PFSK-1 (cell line): ENCODE measurements at regions not wholly inside any gene's neighbourhood (a gene's known extent, or its start where the extent isn't known, plus 50 kb on each side); places are given as distances from the start of the nearest gene placed in this dataset.

Source experiments
- POLR2AphosphoS5 ChIP-seq: IDR thresholded peaks from 2 replicates; pipeline ENCODE4 v1.6.1; 2012; ENCODE audit warnings: low read depth, mild to moderate bottlenecking, control low read depth, low read length, moderate library complexity
- SIN3A ChIP-seq: IDR thresholded peaks from 2 replicates; pipeline ENCODE4 v1.6.1; 2012; ENCODE audit warnings: mild to moderate bottlenecking, low read length, moderate library complexity, borderline replicate concordance; ENCODE audit not compliant: insufficient read depth
- TAF1 ChIP-seq: IDR thresholded peaks from 2 replicates; pipeline ENCODE4 v1.6.1; 2012; ENCODE audit warnings: low read length, control low read depth, borderline replicate concordance; ENCODE audit not compliant: insufficient read depth
- TF ChIP-seq, protein P1 (sequence below), 2 experiments: IDR thresholded peaks; 2 replicates each; pipeline versions ENCODE4 v1.6.1 to v1.8.0; 2011 to 2012; ENCODE audit warnings: low read depth in 2 of 2, low read length in 2 of 2, control low read depth in 1 of 2, inconsistent platforms in 1 of 2, mild to moderate bottlenecking in 1 of 2, moderate library complexity in 1 of 2; ENCODE audit not compliant: insufficient read depth in 1 of 2

DNA sequence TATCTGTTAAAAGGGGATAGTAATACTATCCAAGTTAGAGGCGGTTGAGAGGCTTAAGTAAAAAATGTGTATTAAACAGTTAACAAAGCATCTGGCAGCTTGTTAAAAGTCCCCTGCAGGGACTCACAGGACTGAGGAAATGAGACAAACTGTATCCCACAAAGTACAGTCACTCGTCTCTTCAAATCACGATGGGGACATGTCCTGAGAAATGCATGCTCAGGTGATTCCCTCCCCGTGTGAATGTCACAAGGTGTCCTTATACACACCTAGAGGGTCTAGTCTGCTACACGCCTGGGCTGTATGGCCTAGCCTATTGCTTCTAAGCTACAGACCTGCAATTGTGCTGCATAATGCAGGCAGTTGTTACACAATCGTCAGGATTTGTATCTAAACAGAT lies 237.0 kb downstream of the IRX2 start:
- TF ChIP-seq SIN3A, result no peak
- TF ChIP-seq, protein P1, sequence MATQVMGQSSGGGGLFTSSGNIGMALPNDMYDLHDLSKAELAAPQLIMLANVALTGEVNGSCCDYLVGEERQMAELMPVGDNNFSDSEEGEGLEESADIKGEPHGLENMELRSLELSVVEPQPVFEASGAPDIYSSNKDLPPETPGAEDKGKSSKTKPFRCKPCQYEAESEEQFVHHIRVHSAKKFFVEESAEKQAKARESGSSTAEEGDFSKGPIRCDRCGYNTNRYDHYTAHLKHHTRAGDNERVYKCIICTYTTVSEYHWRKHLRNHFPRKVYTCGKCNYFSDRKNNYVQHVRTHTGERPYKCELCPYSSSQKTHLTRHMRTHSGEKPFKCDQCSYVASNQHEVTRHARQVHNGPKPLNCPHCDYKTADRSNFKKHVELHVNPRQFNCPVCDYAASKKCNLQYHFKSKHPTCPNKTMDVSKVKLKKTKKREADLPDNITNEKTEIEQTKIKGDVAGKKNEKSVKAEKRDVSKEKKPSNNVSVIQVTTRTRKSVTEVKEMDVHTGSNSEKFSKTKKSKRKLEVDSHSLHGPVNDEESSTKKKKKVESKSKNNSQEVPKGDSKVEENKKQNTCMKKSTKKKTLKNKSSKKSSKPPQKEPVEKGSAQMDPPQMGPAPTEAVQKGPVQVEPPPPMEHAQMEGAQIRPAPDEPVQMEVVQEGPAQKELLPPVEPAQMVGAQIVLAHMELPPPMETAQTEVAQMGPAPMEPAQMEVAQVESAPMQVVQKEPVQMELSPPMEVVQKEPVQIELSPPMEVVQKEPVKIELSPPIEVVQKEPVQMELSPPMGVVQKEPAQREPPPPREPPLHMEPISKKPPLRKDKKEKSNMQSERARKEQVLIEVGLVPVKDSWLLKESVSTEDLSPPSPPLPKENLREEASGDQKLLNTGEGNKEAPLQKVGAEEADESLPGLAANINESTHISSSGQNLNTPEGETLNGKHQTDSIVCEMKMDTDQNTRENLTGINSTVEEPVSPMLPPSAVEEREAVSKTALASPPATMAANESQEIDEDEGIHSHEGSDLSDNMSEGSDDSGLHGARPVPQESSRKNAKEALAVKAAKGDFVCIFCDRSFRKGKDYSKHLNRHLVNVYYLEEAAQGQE (IDR thresholded peaks at IDR 0.05; ENCODE audit: insufficient read depth in 1 of 2, low read depth in 2 of 2, low read length in 2 of 2), result no peak
- no peak for TF ChIP-seq POLR2AphosphoS5
- TF ChIP-seq TAF1, result no peak
